Activated B cell treated with CpG ODN at 0.5 μM for 24 hours (primary cell): ENCODE measurements at regions not wholly inside any gene's neighbourhood (a gene's known extent, or its start where the extent isn't known, plus 50 kb on each side); places are given as distances from the start of the nearest gene placed in this dataset.

Experiments
- ATAC-seq: fragments of 200-7000 bp; cut with Tn5 transposase; one replicate; pipeline ENCODE4 v1.10.0; 2021; ENCODE audit warnings: low read depth, mild to moderate bottlenecking, moderate library complexity
- CTCF ChIA-PET: fragments of 350-600 bp; sonication (Branson Sonifier 250); formaldehyde crosslinking; loops from one replicate; lab custom pipeline; 2021; ENCODE audit warnings: antibody characterized with exemption; lab: Charles Lee
- POLR2A ChIA-PET: fragments of 350-600 bp; sonication (Branson Sonifier 250); formaldehyde crosslinking; loops from one replicate; lab custom pipeline; 2021; ENCODE audit warnings: antibody characterized with exemption; lab: Charles Lee
- DNase-seq: peaks from one replicate; pipeline ENCODE4 v3.0.0; 2022
- H3K27ac Mint-ChIP-seq: one replicate; pipeline ENCODE4 v1.8.0; 2020; ENCODE audit warnings: mixed read lengths
- H3K27me3 Mint-ChIP-seq: one replicate; pipeline ENCODE4 v1.8.0; 2021; ENCODE audit warnings: mixed read lengths
- H3K36me3 Mint-ChIP-seq: one replicate; pipeline ENCODE4 v1.8.0; 2021; ENCODE audit warnings: low read depth, mixed read lengths
- H3K4me1 Mint-ChIP-seq: one replicate; pipeline ENCODE4 v1.8.0; 2021; ENCODE audit warnings: mixed read lengths
- H3K4me3 Mint-ChIP-seq: one replicate; pipeline ENCODE4 v1.8.0; 2020; ENCODE audit warnings: mild to moderate bottlenecking, mixed read lengths
- H3K9me3 Mint-ChIP-seq: one replicate; pipeline ENCODE4 v1.8.0; 2020; ENCODE audit warnings: mixed read lengths
- intact Hi-C: fragments of 100-400 bp; cut with micrococcal nuclease; formaldehyde crosslinking; loops from one replicate; pipeline ENCODE4 v1.15.1; 2024
- TF ChIP-seq, protein P1 (sequence below): fragments of 200-600 bp; IDR thresholded peaks from one replicate; pipeline ENCODE4 v1.8.0; 2022; ENCODE audit warnings: antibody characterized with exemption, mild to moderate bottlenecking

DNA sequence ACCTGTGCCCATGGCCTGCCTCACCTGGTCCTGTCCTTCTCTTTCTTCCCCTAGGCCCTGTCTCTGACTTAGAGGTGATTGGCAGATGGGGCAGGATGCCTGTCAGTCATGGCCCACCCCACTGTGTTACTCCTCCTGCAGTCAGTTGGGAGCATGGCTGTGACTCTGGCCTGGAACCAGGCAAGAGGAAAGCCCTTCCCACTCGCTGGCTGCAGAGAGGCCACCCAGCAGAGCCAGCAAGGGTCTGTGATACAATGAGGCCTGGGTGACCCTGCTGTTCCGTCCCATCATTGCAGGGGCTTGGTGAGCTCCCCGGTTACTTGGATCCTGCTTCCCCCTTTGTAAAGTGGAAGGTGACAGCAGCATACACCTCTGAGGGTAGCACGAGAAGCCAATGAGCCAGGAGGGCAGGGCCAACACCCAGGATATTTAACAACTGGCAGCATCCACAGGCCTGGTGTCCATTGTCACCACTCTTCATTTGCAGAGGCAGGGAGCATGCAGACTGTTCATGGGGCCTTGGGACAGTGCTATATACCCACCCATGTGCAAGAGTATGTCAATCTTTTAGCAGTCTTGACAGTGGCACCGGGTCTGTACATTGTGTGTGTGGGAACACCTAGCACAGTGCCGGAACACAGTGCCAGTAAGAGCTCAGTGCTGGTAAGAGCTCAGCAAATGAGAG lies 191.0 kb upstream of the C1orf174 start:
- no peak for ATAC-seq
- H3K9me3 Mint-ChIP-seq, result peaks cover 12% of the 10 kb centered on the region
- ChIA-PET CTCF (no interaction called here), POLR2A (no interaction called here)
- intact Hi-C loops, result no loop called here
- H3K36me3 Mint-ChIP-seq, result no peaks in the 10 kb centered on the region
- H3K4me1 Mint-ChIP-seq, result no peaks in the 10 kb centered on the region
- H3K4me3 Mint-ChIP-seq, result no peak overlapping the region
- H3K27ac Mint-ChIP-seq, result no peak overlapping the region
- DNase-seq, result no peak
- TF ChIP-seq, protein P1, sequence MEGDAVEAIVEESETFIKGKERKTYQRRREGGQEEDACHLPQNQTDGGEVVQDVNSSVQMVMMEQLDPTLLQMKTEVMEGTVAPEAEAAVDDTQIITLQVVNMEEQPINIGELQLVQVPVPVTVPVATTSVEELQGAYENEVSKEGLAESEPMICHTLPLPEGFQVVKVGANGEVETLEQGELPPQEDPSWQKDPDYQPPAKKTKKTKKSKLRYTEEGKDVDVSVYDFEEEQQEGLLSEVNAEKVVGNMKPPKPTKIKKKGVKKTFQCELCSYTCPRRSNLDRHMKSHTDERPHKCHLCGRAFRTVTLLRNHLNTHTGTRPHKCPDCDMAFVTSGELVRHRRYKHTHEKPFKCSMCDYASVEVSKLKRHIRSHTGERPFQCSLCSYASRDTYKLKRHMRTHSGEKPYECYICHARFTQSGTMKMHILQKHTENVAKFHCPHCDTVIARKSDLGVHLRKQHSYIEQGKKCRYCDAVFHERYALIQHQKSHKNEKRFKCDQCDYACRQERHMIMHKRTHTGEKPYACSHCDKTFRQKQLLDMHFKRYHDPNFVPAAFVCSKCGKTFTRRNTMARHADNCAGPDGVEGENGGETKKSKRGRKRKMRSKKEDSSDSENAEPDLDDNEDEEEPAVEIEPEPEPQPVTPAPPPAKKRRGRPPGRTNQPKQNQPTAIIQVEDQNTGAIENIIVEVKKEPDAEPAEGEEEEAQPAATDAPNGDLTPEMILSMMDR, result no peak
- peaks cover 6% of the 10 kb centered on the region for H3K27me3 Mint-ChIP-seq

DNA sequence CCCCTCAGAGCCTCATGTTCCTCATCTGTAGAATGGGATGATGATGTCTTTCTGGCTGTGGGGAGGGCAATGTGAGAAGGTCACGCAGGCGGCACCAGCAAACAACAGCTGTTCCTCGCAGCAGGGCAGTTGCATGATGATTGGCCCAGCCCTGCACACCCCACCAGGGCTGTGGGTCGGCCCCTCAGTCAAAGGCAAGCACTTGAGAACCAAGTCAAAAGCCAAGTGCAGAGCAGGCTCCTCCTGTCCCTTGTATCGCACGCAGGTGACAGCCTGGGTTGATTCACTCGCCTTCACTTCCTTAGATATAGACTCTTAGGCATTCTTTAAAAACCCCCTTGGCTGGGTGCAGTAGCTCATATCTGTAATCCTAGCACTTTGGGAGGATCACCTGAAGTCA lies 191.9 kb upstream of the C1orf174 start:
- no peak overlapping the region for H3K27ac Mint-ChIP-seq
- TF ChIP-seq, protein P1, result no peak
- CTCF ChIA-PET, result no interaction called here
- POLR2A ChIA-PET, result no interaction called here
- no peaks in the 10 kb centered on the region for H3K4me1 Mint-ChIP-seq
- H3K27me3 Mint-ChIP-seq, result peaks cover 6% of the 10 kb centered on the region
- H3K4me3 Mint-ChIP-seq, result no peak overlapping the region
- H3K9me3 Mint-ChIP-seq, result peaks cover 19% of the 10 kb centered on the region
- ATAC-seq (no peak), DNase-seq (no peak)
- intact Hi-C loops, result no loop called here
- H3K36me3 Mint-ChIP-seq, result no peaks in the 10 kb centered on the region

DNA sequence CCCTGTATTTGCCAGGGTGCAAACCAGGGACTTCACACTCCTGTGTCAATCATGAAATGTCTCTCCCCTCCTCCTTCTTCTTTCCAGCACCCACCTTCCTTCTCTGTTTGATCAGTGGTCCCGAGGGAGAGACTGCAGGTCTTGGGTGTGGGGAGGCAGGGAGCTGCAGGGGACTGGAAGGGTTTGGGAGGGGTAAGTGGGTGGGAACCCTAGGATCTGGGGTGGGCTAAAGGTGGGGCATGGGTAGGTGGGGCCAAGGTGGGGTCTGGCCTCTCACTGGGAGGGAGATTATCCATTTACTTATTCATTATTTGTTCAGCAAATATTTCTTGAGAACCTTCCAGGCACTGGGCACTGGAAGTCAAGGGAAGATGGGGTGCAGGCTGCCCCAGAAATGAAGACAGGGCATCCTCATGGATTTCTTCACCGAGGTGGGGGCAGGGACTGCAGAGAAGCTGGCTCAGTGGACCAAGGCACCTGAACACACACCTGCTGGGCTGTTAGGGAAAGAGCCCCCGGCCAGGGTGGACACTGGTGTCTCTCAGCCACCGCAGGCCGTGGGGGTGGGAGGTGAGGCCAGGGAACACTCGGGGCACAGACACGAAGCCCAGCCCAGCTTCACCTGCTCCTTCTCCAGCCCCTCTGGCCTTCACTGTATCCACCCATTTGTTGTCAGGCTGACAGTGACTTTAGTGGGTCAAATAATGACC lies 193.9 kb upstream of the C1orf174 start:
- DNase-seq (no peak), ATAC-seq (no peak)
- TF ChIP-seq, protein P1, result no peak
- Mint-ChIP-seq H3K27me3 (peaks cover 2% of the 10 kb centered on the region), H3K4me1 (no peaks in the 10 kb centered on the region), H3K36me3 (no peaks in the 10 kb centered on the region), H3K9me3 (peaks cover 19% of the 10 kb centered on the region), H3K27ac (no peak overlapping the region), H3K4me3 (no peak overlapping the region)
- intact Hi-C loops, result no loop called here
- CTCF ChIA-PET, result no interaction called here
- POLR2A ChIA-PET, result no interaction called here

DNA sequence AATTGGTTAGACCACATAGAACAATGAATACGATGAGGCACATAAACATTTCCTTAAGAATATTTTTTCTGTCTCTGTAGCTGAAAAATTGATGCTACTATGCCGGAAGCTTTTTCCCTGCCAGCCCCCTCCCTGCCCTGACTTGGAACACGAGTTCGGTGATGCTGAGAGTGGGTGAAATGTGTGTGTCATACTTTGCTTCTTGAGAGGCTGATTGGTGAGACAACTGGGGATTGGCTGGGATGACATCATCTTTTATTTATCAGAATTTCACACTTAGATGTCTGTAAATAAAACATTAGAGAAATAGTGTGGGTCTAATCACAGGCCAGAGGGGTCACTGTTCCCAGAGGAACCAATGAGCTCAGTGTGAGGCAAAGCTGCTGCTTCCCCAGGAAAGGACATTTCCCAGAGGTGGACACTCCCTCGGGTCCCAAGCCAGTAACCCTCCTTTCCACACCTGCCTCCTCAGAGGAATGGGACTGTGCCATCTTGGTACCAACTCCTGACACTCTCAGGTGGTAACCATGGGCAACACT lies 195.4 kb upstream of the C1orf174 start:
- Mint-ChIP-seq H3K27ac (no peak overlapping the region), H3K27me3 (no peaks in the 10 kb centered on the region), H3K4me1 (no peaks in the 10 kb centered on the region), H3K36me3 (no peaks in the 10 kb centered on the region), H3K9me3 (peaks cover 19% of the 10 kb centered on the region), H3K4me3 (no peak overlapping the region)
- CTCF ChIA-PET, result no interaction called here
- TF ChIP-seq, protein P1, result no peak
- POLR2A ChIA-PET, result no interaction called here
- intact Hi-C loops, result no loop called here
- ATAC-seq (no peak), DNase-seq (no peak)

DNA sequence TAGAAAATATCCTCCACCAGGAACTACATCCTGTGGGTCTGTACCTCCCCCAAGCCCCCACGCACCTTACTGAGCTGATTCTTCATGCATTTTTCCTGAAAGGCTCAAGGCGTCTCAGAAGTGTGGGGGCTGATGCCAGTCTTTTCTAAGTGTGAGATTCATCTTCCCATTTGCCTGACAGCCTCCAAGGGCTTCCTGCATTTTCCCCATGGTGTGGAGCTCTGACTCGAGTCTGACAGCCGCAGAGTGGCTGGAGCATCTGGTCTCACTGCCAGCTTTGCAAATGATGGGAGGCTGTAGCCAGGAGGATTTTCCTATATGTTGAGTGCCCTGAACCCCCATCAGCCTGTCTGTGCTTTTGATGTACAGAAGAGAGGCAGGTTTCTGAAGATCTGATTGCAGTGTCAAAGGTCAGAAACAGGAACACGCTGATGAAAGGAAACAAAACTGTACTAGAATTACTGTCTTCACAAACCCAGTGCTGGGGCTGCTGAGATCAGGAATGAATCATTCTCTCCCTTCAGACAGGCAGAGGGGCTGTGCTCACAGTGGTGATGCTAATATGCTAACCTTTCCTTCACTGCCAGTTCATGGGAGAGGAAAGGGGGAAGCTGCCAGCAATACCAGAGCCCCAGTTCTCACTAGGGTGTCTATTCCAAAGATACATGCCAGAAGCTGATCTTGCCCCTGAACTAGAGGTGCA lies 201.5 kb upstream of the C1orf174 start:
- no peaks in the 10 kb centered on the region for H3K4me1 Mint-ChIP-seq
- ChIA-PET POLR2A (no interaction called here), CTCF (no interaction called here)
- no peaks in the 10 kb centered on the region for H3K36me3 Mint-ChIP-seq
- intact Hi-C loops, result no loop called here
- peaks cover 8% of the 10 kb centered on the region for H3K27me3 Mint-ChIP-seq
- H3K27ac Mint-ChIP-seq, result no peak overlapping the region
- no peak for ATAC-seq
- no peak overlapping the region for H3K4me3 Mint-ChIP-seq
- no peak for DNase-seq
- TF ChIP-seq, protein P1, result no peak
- peaks cover 8% of the 10 kb centered on the region for H3K9me3 Mint-ChIP-seq
